ENCODE measurements at regions not wholly inside any gene's neighbourhood (a gene's known extent, or its start where the extent isn't known, plus 50 kb on each side); places are given as distances from the start of the nearest gene placed in this dataset.

DNA sequence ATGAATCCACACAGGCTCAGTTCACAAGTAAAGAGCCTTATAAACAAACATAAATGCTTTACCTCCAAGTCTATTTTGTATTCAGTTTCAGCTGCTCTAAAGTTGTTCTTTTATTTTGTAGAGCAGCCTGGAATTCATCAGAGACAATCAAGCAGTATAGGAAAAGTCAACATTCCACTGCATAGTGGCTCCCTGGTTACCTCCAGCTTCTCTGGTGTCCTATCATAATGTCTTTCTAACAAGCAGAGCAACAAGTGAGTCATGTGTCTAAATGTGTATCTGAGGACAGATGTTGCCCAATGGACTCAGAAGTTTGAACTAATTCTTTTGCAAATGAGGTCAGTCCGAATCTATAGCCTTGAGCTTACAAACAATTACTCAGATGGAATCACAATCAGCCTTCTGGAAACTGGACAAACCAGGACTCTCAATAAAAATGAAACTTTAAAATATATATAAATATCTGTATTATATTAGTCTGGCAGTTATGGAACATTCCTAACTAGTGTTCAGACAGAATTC, 292.0 kb upstream of the TOM1L1 start:
- TF ChIP-seq, protein P1, sequence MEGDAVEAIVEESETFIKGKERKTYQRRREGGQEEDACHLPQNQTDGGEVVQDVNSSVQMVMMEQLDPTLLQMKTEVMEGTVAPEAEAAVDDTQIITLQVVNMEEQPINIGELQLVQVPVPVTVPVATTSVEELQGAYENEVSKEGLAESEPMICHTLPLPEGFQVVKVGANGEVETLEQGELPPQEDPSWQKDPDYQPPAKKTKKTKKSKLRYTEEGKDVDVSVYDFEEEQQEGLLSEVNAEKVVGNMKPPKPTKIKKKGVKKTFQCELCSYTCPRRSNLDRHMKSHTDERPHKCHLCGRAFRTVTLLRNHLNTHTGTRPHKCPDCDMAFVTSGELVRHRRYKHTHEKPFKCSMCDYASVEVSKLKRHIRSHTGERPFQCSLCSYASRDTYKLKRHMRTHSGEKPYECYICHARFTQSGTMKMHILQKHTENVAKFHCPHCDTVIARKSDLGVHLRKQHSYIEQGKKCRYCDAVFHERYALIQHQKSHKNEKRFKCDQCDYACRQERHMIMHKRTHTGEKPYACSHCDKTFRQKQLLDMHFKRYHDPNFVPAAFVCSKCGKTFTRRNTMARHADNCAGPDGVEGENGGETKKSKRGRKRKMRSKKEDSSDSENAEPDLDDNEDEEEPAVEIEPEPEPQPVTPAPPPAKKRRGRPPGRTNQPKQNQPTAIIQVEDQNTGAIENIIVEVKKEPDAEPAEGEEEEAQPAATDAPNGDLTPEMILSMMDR (IDR thresholded peaks at IDR 0.05) = no peak
- TF ChIP-seq POLR2AphosphoS5 (IDR thresholded peaks at IDR 0.05) (no peak), POLR2A (IDR thresholded peaks at IDR 0.05) (no peak), EP300 (IDR thresholded peaks at IDR 0.05) (no peak)

All from stomach (tissue), 4 donors.